HEK293 (cell line): ENCODE measurements at regions not wholly inside any gene's neighbourhood (a gene's known extent, or its start where the extent isn't known, plus 50 kb on each side); places are given as distances from the start of the nearest gene placed in this dataset.

Experiments
- CTCF ChIA-PET: fragments of 350-600 bp; formaldehyde crosslinking; extraction: SDS; loops from one replicate; lab custom pipeline; 2021; ENCODE audit warnings: antibody characterized with exemption; lab: Yijun Ruan, JAX
- POLR2A ChIA-PET: fragments of 300-600 bp; formaldehyde crosslinking; extraction: SDS; loops from one replicate; lab custom pipeline; 2020; ENCODE audit warnings: antibody characterized with exemption, inconsistent platforms; lab: Yijun Ruan, JAX
- H3K27ac ChIP-seq: fragments of 200-500 bp; sonication (Bioruptor generic); 2 replicates; pipeline ENCODE4 v1.5.1; 2014; ENCODE audit warnings: low read depth, low read length, control low read depth, inconsistent platforms; ENCODE audit errors: extremely low read depth
- H3K36me3 ChIP-seq, 2 experiments: fragments of 200-500 bp in 1 of 2; sonication (Bioruptor generic) in 1 of 2; 1 replicate in 1 of 2; 2 replicates in 1 of 2; pipeline ENCODE4 v1.5.1; 2014 to 2017; ENCODE audit warnings: inconsistent platforms in 2 of 2, low read length in 2 of 2; ENCODE audit not compliant: control insufficient read depth in 2 of 2, insufficient read depth in 1 of 2
- H3K4me1 ChIP-seq: fragments of 200-500 bp; sonication (Bioruptor generic); 2 replicates; pipeline ENCODE4 v1.5.1; 2014; ENCODE audit warnings: mild to moderate bottlenecking, low read length, inconsistent platforms; ENCODE audit not compliant: control insufficient read depth, insufficient read depth
- H3K4me3 ChIP-seq: 2 replicates; pipeline ENCODE4 v1.5.1; 2011; ENCODE audit warnings: low read depth, mild to moderate bottlenecking, control low read depth, low read length, moderate library complexity
- H3K9me3 ChIP-seq: fragments of 200-500 bp; sonication (Bioruptor generic); 2 replicates; pipeline ENCODE4 v1.5.1; 2014; ENCODE audit warnings: low read depth, low read length, inconsistent platforms; ENCODE audit not compliant: control insufficient read depth, insufficient read depth
- BCL11A ChIP-seq: fragments of 450-650 bp; formaldehyde crosslinking; IDR thresholded peaks from 2 replicates; pipeline ENCODE4 v1.5.1; 2016; ENCODE audit warnings: low read depth, missing biosample characterization, missing genetic modification characterization
- EGR2 ChIP-seq: fragments of 450-650 bp; formaldehyde crosslinking; IDR thresholded peaks from 2 replicates; pipeline ENCODE4 v1.5.1; 2016; ENCODE audit warnings: low read depth, missing biosample characterization, missing genetic modification characterization
- GLIS2 ChIP-seq: fragments of 450-650 bp; formaldehyde crosslinking; IDR thresholded peaks from 2 replicates; pipeline ENCODE4 v1.5.1; 2016; ENCODE audit warnings: missing biosample characterization, missing genetic modification characterization
- HOXC10 ChIP-seq: sonication (generic); formaldehyde crosslinking; IDR thresholded peaks from 2 replicates; pipeline ENCODE4 v1.8.1; 2023; ENCODE audit warnings: mild to moderate bottlenecking, missing genetic modification reagents
- HOXD13 ChIP-seq: sonication (generic); formaldehyde crosslinking; IDR thresholded peaks from 2 replicates; pipeline ENCODE4 v1.8.0; 2022; ENCODE audit warnings: missing genetic modification reagents, borderline replicate concordance
- KLF16 ChIP-seq: fragments of 450-650 bp; formaldehyde crosslinking; IDR thresholded peaks from 2 replicates; pipeline ENCODE4 v1.5.1; 2017; ENCODE audit warnings: missing biosample characterization, missing genetic modification characterization
- MYNN ChIP-seq: fragments of 450-650 bp; formaldehyde crosslinking; IDR thresholded peaks from 2 replicates; pipeline ENCODE4 v1.5.1; 2016; ENCODE audit warnings: missing biosample characterization, missing genetic modification characterization, borderline replicate concordance
- MZF1 ChIP-seq: fragments of 450-650 bp; formaldehyde crosslinking; IDR thresholded peaks from 2 replicates; pipeline ENCODE4 v1.5.1; 2017; ENCODE audit warnings: missing biosample characterization, missing genetic modification characterization, borderline replicate concordance
- OVOL3 ChIP-seq: fragments of 450-650 bp; formaldehyde crosslinking; IDR thresholded peaks from 2 replicates; pipeline ENCODE4 v1.5.1; 2016; ENCODE audit warnings: missing biosample characterization, missing genetic modification characterization
- RBAK ChIP-seq: fragments of 450-650 bp; formaldehyde crosslinking; IDR thresholded peaks from 2 replicates; pipeline ENCODE4 v1.5.1; 2016; ENCODE audit warnings: missing biosample characterization, missing genetic modification characterization
- SCRT2 ChIP-seq: fragments of 450-650 bp; formaldehyde crosslinking; IDR thresholded peaks from 2 replicates; pipeline ENCODE4 v1.5.1; 2016; ENCODE audit warnings: missing biosample characterization, missing genetic modification characterization
- ZBTB1 ChIP-seq: fragments of 450-650 bp; formaldehyde crosslinking; IDR thresholded peaks from 2 replicates; pipeline ENCODE4 v1.5.1; 2016; ENCODE audit warnings: missing biosample characterization, missing genetic modification characterization
- ZFHX2 ChIP-seq: fragments of 450-650 bp; formaldehyde crosslinking; conservative IDR thresholded peaks from 2 replicates; pipeline ENCODE4 v1.5.1; 2016; ENCODE audit warnings: missing biosample characterization, missing genetic modification characterization
- ZFP37 ChIP-seq: fragments of 450-650 bp; formaldehyde crosslinking; IDR thresholded peaks from 2 replicates; pipeline ENCODE4 v1.5.1; 2016; ENCODE audit warnings: missing biosample characterization, missing genetic modification characterization
- ZNF138 ChIP-seq: fragments of 450-650 bp; formaldehyde crosslinking; IDR thresholded peaks from 2 replicates; pipeline ENCODE4 v1.5.1; 2016; ENCODE audit warnings: missing biosample characterization, missing genetic modification characterization, borderline replicate concordance
- ZNF157 ChIP-seq: fragments of 450-650 bp; formaldehyde crosslinking; IDR thresholded peaks from 2 replicates; pipeline ENCODE4 v1.5.1; 2016; ENCODE audit warnings: missing biosample characterization, missing genetic modification characterization
- ZNF341 ChIP-seq: fragments of 450-650 bp; formaldehyde crosslinking; IDR thresholded peaks from 2 replicates; pipeline ENCODE4; 2016; ENCODE audit warnings: low read depth, missing biosample characterization, missing genetic modification characterization
- ZNF354C ChIP-seq: fragments of 450-650 bp; formaldehyde crosslinking; IDR thresholded peaks from 2 replicates; pipeline ENCODE4 v1.5.1; 2016; ENCODE audit warnings: missing biosample characterization, missing genetic modification characterization, low read depth, borderline replicate concordance
- ZNF510 ChIP-seq: fragments of 450-650 bp; formaldehyde crosslinking; IDR thresholded peaks from 2 replicates; pipeline ENCODE4 v1.5.1; 2018; ENCODE audit warnings: mild to moderate bottlenecking, missing genetic modification characterization, missing biosample characterization; ENCODE audit not compliant: insufficient replicate concordance
- ZNF530 ChIP-seq: fragments of 450-650 bp; formaldehyde crosslinking; IDR thresholded peaks from 2 replicates; pipeline ENCODE4 v1.5.1; 2016; ENCODE audit warnings: low read depth, missing biosample characterization, missing genetic modification characterization
- ZNF555 ChIP-seq: fragments of 450-650 bp; formaldehyde crosslinking; conservative IDR thresholded peaks from 2 replicates; pipeline ENCODE4 v1.5.1; 2017; ENCODE audit warnings: missing biosample characterization, mild to moderate bottlenecking, missing genetic modification characterization, inconsistent platforms
- ZNF629 ChIP-seq: fragments of 450-650 bp; formaldehyde crosslinking; IDR thresholded peaks from 2 replicates; pipeline ENCODE4 v1.5.1; 2017; ENCODE audit warnings: missing biosample characterization, missing genetic modification characterization
- ZNF701 ChIP-seq: fragments of 450-650 bp; formaldehyde crosslinking; IDR thresholded peaks from 2 replicates; pipeline ENCODE4 v1.5.1; 2016; ENCODE audit warnings: missing biosample characterization, missing genetic modification characterization
- ZSCAN23 ChIP-seq: fragments of 450-650 bp; formaldehyde crosslinking; IDR thresholded peaks from 2 replicates; pipeline ENCODE4 v1.5.1; 2016; ENCODE audit warnings: missing biosample characterization, missing genetic modification characterization
- TF ChIP-seq, protein P1 (sequence below): fragments of 450-650 bp; formaldehyde crosslinking; IDR thresholded peaks from 2 replicates; pipeline ENCODE4 v1.5.1; 2016; ENCODE audit warnings: missing biosample characterization, missing genetic modification characterization
- TF ChIP-seq, protein P2 (sequence below): fragments of 450-650 bp; formaldehyde crosslinking; IDR thresholded peaks from 2 replicates; pipeline ENCODE4 v1.5.1; 2016; ENCODE audit warnings: missing biosample characterization, missing genetic modification characterization
- TF ChIP-seq, protein P3 (sequence below): fragments of 450-650 bp; formaldehyde crosslinking; IDR thresholded peaks from 2 replicates; pipeline ENCODE4 v1.5.1; 2016; ENCODE audit warnings: missing biosample characterization, missing genetic modification characterization
- TF ChIP-seq, protein P4 (sequence below): fragments of 450-650 bp; formaldehyde crosslinking; IDR thresholded peaks from 2 replicates; pipeline ENCODE4 v1.5.1; 2016; ENCODE audit warnings: missing biosample characterization, missing genetic modification characterization

DNA sequence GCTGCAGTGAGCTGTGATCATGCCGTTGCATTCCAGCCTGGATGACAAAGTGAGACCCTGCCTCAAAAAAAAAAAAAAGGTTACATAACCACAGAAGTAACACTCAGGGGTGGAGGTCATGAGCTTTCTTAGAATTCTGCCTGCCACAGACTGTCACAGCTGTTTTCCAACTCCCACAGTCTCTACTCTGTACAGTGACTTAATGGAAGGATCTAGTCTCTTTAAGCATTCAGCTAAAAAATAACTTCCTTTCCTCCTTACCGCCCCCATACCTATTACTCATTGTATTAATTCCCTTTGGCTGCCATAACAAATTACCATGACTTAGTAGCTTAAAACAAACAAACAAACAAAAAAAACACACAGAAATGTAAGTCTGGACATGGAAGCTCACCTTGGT, 99.6 kb upstream of the UBE2E1 start:
- peak; percentile 34 for TF ChIP-seq ZFHX2 (tag by site-specific recombination)
- TF ChIP-seq EGR2: peak; percentile 39
- no peak for TF ChIP-seq RBAK (tag by site-specific recombination)
- Histone ChIP-seq H3K4me1 (no peaks in the 10 kb centered on the region), H3K36me3 (no peaks in the 10 kb centered on the region), H3K9me3 (no peaks in the 10 kb centered on the region), H3K27ac (no peak overlapping the region), H3K4me3 (no peak overlapping the region)
- ChIA-PET POLR2A (no interaction called here), CTCF (no interaction called here)

DNA sequence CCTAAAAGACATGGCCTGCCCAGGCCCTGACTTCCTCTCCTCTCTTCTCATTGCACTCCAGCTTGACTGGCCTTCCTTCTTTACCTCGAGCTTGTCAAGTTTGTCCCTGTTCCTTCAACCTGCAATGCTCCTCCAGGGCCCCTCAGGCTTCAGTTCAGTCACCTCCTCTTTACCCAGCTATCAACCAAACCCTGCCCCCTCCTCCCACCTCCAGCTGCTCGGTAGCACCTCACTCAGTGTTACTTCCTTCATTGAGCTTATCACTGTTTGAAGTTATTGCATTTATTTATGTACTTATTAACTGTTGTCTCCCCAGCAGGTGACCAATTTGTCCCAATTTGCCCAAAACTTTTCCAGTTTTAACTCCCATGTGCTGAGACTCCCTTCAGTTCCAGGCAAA, 95.8 kb upstream of the UBE2E1 start:
- TF ChIP-seq MZF1 (tag by site-specific recombination) (no peak), ZNF629 (no peak), HOXD13 (CRISPR knock-in tag) (no peak), ZNF701 (tag by site-specific recombination) (no peak), ZFP37 (tag by site-specific recombination) (no peak), ZNF157 (tag by site-specific recombination) (no peak), ZNF138 (tag by site-specific recombination) (no peak), SCRT2 (tag by site-specific recombination) (no peak), OVOL3 (tag by site-specific recombination) (no peak), ZNF354C (tag by site-specific recombination) (no peak)
- TF ChIP-seq, protein P1, sequence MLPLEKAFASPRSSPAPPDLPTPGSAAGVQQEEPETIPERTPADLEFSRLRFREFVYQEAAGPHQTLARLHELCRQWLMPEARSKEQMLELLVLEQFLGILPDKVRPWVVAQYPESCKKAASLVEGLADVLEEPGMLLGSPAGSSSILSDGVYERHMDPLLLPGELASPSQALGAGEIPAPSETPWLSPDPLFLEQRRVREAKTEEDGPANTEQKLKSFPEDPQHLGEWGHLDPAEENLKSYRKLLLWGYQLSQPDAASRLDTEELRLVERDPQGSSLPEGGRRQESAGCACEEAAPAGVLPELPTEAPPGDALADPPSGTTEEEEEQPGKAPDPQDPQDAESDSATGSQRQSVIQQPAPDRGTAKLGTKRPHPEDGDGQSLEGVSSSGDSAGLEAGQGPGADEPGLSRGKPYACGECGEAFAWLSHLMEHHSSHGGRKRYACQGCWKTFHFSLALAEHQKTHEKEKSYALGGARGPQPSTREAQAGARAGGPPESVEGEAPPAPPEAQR: no peak
- TF ChIP-seq, all 188 proteins: peak for 0
- CTCF ChIA-PET: interaction anchor here (0.6 to 1.0 kb wide), 2 partner anchors 18 to 60 kb away, joined by 3 to 4 read pairs; no protein-coding TSS in a partner anchor

DNA sequence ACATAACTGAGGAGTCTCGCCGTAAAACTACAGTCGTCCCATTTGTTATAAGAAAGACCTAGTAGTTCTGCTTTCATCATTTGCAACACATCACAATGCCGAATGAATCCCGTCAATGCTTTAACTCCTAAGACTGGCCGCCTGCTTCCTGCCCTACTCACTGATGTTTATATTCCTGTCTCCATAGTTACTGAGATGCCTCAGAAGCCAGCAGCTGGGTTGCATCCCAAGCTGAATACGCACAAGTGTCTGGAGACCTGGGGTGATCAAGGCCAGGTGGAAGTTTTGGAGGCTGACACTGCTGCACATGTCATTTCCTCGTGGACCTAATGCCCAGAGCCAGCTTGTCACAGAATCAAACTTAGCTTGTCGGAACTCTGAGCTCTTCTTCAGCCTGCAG, 95.2 kb upstream of the UBE2E1 start:
- H3K9me3 ChIP-seq: no peaks in the 10 kb centered on the region
- TF ChIP-seq, protein P2, sequence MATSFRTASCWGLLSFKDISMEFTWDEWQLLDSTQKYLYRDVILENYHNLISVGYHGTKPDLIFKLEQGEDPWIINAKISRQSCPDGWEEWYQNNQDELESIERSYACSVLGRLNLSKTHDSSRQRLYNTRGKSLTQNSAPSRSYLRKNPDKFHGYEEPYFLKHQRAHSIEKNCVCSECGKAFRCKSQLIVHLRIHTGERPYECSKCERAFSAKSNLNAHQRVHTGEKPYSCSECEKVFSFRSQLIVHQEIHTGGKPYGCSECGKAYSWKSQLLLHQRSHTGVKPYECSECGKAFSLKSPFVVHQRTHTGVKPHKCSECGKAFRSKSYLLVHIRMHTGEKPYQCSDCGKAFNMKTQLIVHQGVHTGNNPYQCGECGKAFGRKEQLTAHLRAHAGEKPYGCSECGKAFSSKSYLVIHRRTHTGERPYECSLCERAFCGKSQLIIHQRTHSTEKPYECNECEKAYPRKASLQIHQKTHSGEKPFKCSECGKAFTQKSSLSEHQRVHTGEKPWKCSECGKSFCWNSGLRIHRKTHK: no peak
- TF ChIP-seq, protein P3, sequence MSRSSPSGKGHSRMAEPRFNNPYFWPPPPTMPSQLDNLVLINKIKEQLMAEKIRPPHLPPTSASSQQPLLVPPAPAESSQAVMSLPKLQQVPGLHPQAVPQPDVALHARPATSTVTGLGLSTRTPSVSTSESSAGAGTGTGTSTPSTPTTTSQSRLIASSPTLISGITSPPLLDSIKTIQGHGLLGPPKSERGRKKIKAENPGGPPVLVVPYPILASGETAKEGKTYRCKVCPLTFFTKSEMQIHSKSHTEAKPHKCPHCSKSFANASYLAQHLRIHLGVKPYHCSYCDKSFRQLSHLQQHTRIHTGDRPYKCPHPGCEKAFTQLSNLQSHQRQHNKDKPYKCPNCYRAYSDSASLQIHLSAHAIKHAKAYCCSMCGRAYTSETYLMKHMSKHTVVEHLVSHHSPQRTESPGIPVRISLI (tag by site-specific recombination): no peak
- TF ChIP-seq, protein P4, sequence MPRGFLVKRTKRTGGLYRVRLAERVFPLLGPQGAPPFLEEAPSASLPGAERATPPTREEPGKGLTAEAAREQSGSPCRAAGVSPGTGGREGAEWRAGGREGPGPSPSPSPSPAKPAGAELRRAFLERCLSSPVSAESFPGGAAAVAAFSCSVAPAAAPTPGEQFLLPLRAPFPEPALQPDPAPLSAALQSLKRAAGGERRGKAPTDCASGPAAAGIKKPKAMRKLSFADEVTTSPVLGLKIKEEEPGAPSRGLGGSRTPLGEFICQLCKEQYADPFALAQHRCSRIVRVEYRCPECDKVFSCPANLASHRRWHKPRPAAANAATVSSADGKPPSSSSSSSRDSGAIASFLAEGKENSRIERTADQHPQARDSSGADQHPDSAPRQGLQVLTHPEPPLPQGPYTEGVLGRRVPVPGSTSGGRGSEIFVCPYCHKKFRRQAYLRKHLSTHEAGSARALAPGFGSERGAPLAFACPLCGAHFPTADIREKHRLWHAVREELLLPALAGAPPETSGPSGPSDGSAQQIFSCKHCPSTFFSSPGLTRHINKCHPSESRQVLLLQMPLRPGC (tag by site-specific recombination): no peak
- TF ChIP-seq ZNF555 (tag by site-specific recombination): no peak
- TF ChIP-seq HOXC10 (CRISPR knock-in tag): no peak
- no peak for TF ChIP-seq ZNF530 (tag by site-specific recombination)
- TF ChIP-seq BCL11A: no peak
- no peak for TF ChIP-seq ZFHX2 (tag by site-specific recombination)
- no peak for TF ChIP-seq ZNF341 (tag by site-specific recombination)
- no peak for TF ChIP-seq ZNF510 (tag by site-specific recombination)
- TF ChIP-seq ZSCAN23 (tag by site-specific recombination): no peak
- TF ChIP-seq MYNN (tag by site-specific recombination): no peak
- TF ChIP-seq GLIS2 (tag by site-specific recombination): no peak
- no peak for TF ChIP-seq KLF16 (tag by site-specific recombination)
- TF ChIP-seq ZBTB1: no peak
- no peak overlapping the region for H3K4me3 ChIP-seq
- ChIA-PET CTCF (interaction anchor here (1.0 kb wide), 1 partner anchor 19 kb away, joined by 3 read pairs; no protein-coding TSS in a partner anchor), POLR2A (no interaction called here)
- no peaks in the 10 kb centered on the region for H3K4me1 ChIP-seq
- H3K36me3 ChIP-seq: no peaks in the 10 kb centered on the region
- no peak overlapping the region for H3K27ac ChIP-seq

More for the DNA sequence above, 95.8 kb upstream of the UBE2E1 start:
- POLR2A ChIA-PET: no interaction called here
- no peak overlapping the region for H3K4me3 ChIP-seq
- no peaks in the 10 kb centered on the region for H3K9me3 ChIP-seq
- no peaks in the 10 kb centered on the region for H3K36me3 ChIP-seq
- no peak overlapping the region for H3K27ac ChIP-seq
- no peaks in the 10 kb centered on the region for H3K4me1 ChIP-seq
